ENCODE measurements at regions not wholly inside any gene's neighbourhood (a gene's known extent, or its start where the extent isn't known, plus 50 kb on each side); places are given as distances from the start of the nearest gene placed in this dataset.

GRCh38 chr2:128638341-128639119 lies 319.9 kb upstream of the HS6ST1 start:
- peak in 2 of 3 donors; percentile 51 to 89 for DNase-seq (ENCODE audit: low read depth in 2 of 3, low spot score in 2 of 3)

DNA sequence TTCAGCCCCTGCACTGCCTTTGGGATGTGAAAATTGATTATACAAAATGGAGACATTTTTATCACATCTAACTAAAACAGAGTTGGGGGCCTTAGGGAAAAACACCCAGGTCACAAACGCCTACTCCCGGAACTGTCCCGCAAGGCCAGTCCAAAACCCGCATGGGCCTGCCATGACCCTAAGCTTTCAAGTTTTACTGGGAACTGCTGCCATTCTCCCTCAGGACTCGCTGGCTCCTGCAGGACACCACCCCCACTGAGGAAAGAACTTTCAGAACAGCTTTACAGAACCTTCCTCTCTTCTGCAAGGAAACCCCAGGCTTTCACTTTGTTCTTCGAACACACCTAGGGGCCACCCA lies 320.4 kb upstream of the HS6ST1 start:
- DNase-seq (ENCODE audit: low read depth in 2 of 3, low spot score in 2 of 3), result no peak

- DNase-seq (ENCODE audit: low read depth in 2 of 3, low spot score in 2 of 3), result no peak
These were observed 321.0 kb upstream of the HS6ST1 start for GRCh38 chr2:128639693-128640092.

DNA sequence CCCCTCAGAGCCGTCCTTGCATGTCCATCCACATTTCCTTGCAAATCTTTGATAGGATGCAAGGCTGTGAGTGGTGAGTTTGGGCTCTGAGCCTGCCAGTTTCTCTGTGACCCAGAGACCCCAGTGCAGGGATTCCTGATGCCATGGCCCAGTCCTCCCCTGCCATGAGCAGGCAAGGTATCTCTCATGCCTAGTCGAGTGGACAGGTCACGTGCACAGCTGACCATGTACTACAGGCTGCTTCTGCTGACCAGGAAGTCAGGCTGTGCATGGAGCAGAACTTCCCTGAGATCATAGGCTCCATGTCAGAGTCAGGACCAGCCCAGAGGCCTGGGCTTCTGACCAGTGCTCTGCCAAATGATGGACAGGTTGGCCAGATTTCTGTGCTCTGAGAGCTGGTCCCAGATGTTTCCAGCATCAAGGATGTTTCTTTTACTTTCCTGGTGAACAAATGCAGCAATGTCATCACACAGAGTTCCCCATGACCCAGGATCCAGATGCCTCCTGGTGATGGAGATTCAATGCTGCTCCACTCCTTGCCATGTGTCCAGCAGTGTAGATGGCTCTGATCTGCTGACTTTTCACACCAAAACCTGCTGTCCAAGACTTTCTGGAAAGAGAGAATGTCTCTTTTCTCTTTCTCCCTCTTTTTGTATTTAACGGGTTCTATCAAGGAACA lies 321.6 kb upstream of the HS6ST1 start:
- DNase-seq (ENCODE audit: low read depth in 2 of 3, low spot score in 2 of 3), result no peak

- no peak for DNase-seq (ENCODE audit: low read depth in 2 of 3, low spot score in 2 of 3)
These were observed 322.2 kb upstream of the HS6ST1 start for GRCh38 chr2:128640845-128641360.

- no peak for DNase-seq (ENCODE audit: low read depth in 2 of 3, low spot score in 2 of 3)
These were observed 322.9 kb upstream of the HS6ST1 start for GRCh38 chr2:128641421-128642080.

GRCh38 chr2:128642316-128642715 lies 323.6 kb upstream of the HS6ST1 start:
- DNase-seq (ENCODE audit: low read depth in 2 of 3, low spot score in 2 of 3), result no peak

GRCh38 chr2:128642821-128643220 lies 324.2 kb upstream of the HS6ST1 start:
- DNase-seq (ENCODE audit: low read depth in 2 of 3, low spot score in 2 of 3), result no peak

- no peak for DNase-seq (ENCODE audit: low read depth in 2 of 3, low spot score in 2 of 3)
These were observed 324.8 kb upstream of the HS6ST1 start for GRCh38 chr2:128643221-128644065.

DNA sequence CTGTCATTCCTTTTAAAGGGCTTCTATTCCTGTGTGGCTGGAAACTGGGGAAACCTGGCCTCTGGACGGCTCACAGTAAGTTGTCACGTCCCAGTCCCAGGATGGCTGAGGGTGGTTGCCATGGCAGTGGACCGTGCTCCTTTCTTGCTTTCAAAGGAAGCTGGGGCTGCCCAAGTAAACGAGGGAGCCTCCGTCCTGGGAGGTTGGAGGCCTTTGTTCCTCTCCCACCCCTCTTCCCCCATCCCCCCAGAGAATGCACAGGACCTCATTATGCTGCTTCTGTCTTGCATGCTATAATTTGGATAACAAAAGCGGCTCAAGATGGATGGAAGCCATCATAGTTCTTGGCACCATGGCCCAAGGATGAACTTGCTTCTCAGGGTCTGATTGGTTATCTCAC lies 325.5 kb upstream of the HS6ST1 start:
- no peak for DNase-seq (ENCODE audit: low read depth in 2 of 3, low spot score in 2 of 3)

DNA sequence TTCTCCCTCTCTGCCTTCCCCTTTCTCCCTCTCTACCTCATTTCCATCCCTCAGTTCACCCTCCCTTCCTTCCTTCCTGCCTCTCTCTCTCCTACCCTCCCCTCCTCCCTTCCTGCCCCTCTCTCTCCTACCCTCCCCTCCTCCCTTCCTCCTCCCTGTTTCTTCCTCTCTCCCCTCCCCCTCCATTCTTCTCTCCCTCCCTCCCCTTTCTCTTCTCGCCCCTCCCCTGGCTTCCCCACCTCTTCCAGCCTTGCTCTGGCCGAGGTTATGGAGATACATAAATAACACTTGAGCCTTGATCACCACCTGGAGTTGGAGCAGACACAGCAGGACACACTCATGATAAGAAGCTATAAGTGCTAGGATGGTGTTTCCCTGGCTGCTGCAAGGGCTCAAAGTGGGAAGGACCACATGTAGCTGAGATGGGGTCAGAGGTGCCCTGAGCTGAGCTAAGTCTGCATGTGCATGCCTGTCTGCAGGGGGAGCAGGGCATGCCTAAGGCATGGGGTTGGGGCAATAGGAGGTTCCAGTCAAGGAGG lies 326.1 kb upstream of the HS6ST1 start:
- no peak for DNase-seq (ENCODE audit: low read depth in 2 of 3, low spot score in 2 of 3)

- no peak for DNase-seq (ENCODE audit: low read depth in 2 of 3, low spot score in 2 of 3)
These were observed 327.0 kb upstream of the HS6ST1 start for GRCh38 chr2:128645631-128646030.

- DNase-seq (ENCODE audit: low read depth in 2 of 3, low spot score in 2 of 3), result no peak
These were observed 327.4 kb upstream of the HS6ST1 start for GRCh38 chr2:128646091-128646490.

GRCh38 chr2:128646691-128647090 lies 328.0 kb upstream of the HS6ST1 start:
- DNase-seq (ENCODE audit: low read depth in 2 of 3, low spot score in 2 of 3), result no peak

DNA sequence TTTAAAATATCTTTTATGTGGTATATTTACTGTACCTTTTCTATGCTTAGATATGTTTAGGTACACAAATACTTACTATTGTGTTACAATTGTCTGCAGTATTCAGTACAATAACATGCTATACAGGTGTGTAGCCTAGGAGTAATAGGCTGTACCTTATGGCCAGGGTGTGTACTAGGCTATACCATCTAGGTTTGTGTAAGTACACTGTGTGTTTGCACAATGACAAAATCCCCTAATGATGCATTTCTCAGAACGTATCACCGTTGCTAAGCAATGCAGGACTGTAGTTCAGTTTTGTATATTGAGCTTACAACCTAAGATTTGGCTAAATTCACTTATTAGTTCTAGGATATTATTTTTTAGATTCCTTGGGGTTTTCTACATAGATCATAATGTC lies 332.3 kb upstream of the HS6ST1 start:
- DNase-seq (ENCODE audit: low read depth in 2 of 3, low spot score in 2 of 3), result no peak

DNA sequence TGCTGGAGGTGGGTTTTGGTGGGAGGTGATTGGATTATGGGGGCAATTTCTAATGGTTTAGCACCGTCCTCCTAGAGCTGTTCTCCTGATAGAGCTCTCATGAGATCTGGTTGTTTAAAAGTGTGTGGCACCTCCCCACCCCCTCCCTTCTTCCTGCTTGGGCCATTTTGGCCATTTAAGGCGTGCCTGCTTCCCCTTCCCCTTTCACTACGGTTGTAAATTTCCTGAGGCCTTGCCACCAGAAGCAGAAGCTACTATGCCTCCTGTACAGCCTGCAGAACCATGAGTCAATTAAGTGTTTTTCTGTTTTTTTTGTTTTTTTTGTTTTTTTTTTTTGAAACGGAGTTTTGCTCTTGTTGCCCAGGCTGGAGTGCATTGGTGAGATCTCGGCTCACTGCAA lies 335.7 kb upstream of the HS6ST1 start:
- DNase-seq (ENCODE audit: low read depth in 2 of 3, low spot score in 2 of 3), result peak in 2 of 3 donors; percentile 72 to 88

- no peak for DNase-seq (ENCODE audit: low read depth in 2 of 3, low spot score in 2 of 3)
These were observed 342.2 kb upstream of the HS6ST1 start for GRCh38 chr2:128660836-128661235.

- DNase-seq (ENCODE audit: low read depth in 2 of 3, low spot score in 2 of 3), result no peak
These were observed 342.6 kb upstream of the HS6ST1 start for GRCh38 chr2:128661311-128661710.

GRCh38 chr2:128662051-128662471 lies 343.4 kb upstream of the HS6ST1 start:
- peak in 1 of 3 donors; percentile 42 for DNase-seq (ENCODE audit: low read depth in 2 of 3, low spot score in 2 of 3)

GRCh38 chr2:128663371-128664050 lies 344.8 kb upstream of the HS6ST1 start:
- no peak for DNase-seq (ENCODE audit: low read depth in 2 of 3, low spot score in 2 of 3)

Measured in hematopoietic multipotent progenitor cell (in vitro differentiated cells).